ENCODE measurements at regions not wholly inside any gene's neighbourhood (a gene's known extent, or its start where the extent isn't known, plus 50 kb on each side); places are given as distances from the start of the nearest gene placed in this dataset.

- no peak for DNase-seq (ENCODE audit: low read depth in 2 of 2)
These were observed 179.1 kb downstream of the RDH14 start for GRCh38 chr2:18381386-18381785.

DNA sequence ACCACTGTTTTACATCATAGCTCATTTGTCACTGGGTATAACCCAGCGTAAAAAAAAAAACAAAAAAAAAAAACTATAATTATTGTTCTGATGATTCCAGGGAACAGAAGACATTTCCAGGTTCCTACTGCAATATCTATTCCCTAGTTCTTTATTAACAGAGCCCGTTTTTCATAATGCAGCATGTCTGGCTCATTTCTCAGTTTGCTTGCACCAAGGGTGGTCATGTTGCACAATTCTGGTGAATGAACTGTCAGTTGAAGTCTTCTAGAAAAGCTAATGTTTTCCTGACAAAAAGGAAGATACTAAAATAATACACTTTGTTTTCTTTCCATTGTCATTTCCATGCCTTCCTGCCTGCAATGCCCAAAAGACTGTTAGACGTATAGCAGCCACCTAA lies 180.1 kb downstream of the RDH14 start:
- DNase-seq (ENCODE audit: low read depth in 2 of 2): no peak

DNA sequence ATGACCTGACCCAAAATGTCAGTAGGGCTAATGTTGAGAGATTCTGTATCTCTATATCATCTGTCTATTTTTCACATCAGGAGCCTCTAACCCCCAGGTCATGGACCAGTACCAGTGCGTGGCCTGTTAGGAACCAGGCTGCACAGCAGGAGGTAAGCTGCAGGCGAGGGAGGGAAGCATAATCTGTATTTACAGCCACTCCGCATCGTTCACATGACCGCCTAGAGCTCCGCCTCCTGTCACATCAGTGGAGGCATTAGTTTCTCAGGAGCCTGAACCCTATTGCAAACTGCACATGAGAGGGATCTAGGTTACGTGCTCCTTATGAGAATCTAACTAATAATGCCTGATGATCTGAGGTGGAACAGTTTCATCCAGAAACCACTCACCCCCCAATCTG lies 180.6 kb downstream of the RDH14 start:
- DNase-seq (ENCODE audit: low read depth in 2 of 2): no peak

GRCh38 chr2:18378020-18378653 lies 182.3 kb downstream of the RDH14 start:
- peak; percentile 57 to 61 for DNase-seq (ENCODE audit: low read depth in 2 of 2)

DNA sequence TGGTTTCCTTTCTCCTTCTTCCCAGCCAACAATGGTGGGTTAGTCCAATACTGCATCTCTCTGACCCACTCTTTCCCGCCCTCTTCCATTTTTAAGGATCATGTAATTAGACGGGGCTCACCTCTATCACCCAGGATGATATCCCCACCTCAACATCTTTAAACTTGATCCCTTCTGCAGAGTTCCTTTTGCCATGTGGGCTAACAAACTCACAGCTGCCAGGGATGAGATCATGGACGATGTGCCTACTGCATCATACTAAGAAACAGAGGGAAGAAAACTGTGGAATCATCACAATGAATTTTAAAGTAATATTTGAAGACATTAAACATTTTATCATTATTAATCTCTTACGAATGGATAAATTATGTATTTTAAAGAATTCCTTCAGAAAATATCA lies 183.5 kb downstream of the RDH14 start:
- no peak for DNase-seq (ENCODE audit: low read depth in 2 of 2)

- no peak for DNase-seq (ENCODE audit: low read depth in 2 of 2)
These were observed 186.8 kb downstream of the RDH14 start for GRCh38 chr2:18373664-18374063.

GRCh38 chr2:18373081-18373480 lies 187.4 kb downstream of the RDH14 start:
- no peak for DNase-seq (ENCODE audit: low read depth in 2 of 2)

- DNase-seq (ENCODE audit: low read depth in 2 of 2): no peak
These were observed 187.8 kb downstream of the RDH14 start for GRCh38 chr2:18372641-18373040.

- peak; percentile 78 to 92 for DNase-seq (ENCODE audit: low read depth in 2 of 2)
These were observed 190.7 kb downstream of the RDH14 start for GRCh38 chr2:18369760-18370159.

DNA sequence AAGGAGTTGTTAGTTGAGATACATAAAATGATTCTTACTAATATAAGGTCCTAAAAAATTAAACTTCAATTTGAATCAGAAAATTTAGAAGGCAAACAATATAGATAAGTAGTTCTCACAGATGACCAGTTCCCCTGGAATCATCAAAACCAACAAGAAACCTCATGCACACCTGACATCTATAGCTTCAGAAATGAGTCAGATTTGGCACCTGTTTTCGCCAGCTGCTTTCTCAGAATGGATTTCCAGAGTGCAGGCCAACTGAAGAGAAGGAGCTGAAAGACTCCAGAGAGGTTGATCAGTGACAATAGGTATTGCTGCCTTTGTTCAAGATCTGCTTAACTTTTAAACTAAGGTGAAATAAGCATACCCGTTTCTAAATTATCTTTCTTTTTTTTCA lies 192.4 kb downstream of the RDH14 start:
- DNase-seq (ENCODE audit: low read depth in 2 of 2): no peak

- DNase-seq (ENCODE audit: low read depth in 2 of 2): no peak
These were observed 195.1 kb downstream of the RDH14 start for GRCh38 chr2:18365342-18365741.

- DNase-seq (ENCODE audit: low read depth in 2 of 2): peak in 1 of 2 donors; percentile 45
These were observed 197.1 kb downstream of the RDH14 start for GRCh38 chr2:18363348-18363747.

DNA sequence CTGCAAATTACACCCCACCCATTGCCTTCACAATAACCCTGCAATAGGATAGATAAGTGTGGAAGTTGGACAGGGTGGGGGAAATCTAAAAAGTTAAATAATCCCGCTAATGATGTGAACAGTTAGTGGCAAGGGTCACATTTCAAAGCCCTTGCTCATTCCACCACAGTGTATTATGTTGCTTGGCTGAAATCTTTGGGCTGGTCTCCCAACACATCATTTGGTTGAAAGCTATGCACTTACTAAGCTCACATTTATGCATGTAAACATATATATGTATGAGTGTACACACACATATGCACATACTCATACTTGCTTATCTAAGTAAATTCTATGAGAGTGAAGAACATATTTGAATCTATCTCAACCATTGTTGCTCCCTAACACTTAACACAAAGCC lies 197.8 kb downstream of the RDH14 start:
- peak in 1 of 2 donors; percentile 22 for DNase-seq (ENCODE audit: low read depth in 2 of 2)

GRCh38 chr2:18357537-18357936 lies 202.9 kb downstream of the RDH14 start:
- DNase-seq (ENCODE audit: low read depth in 2 of 2): no peak

DNA sequence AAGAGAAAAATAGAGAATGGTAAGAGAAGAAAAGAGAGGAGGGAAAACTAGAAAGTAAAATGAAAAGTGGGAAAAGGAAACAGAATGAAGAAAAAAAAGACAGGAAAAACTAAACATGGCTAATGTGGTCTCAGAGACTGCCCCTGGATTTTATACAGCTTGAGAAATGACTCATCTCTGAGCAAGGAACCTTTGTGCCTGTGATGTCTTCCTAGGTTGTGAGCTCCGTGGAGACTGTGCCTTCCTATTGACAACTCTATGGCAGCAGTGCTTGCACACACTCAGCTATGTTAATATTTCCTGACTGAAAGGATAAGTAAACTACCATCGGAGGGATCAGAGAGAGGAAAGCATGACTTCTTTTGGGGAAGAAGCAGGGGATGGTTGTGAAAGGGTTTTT lies 203.8 kb downstream of the RDH14 start:
- DNase-seq (ENCODE audit: low read depth in 2 of 2): peak in 1 of 2 donors; percentile 79

- no peak for DNase-seq (ENCODE audit: low read depth in 2 of 2)
These were observed 211.0 kb downstream of the RDH14 start for GRCh38 chr2:18349421-18349820.

DNA sequence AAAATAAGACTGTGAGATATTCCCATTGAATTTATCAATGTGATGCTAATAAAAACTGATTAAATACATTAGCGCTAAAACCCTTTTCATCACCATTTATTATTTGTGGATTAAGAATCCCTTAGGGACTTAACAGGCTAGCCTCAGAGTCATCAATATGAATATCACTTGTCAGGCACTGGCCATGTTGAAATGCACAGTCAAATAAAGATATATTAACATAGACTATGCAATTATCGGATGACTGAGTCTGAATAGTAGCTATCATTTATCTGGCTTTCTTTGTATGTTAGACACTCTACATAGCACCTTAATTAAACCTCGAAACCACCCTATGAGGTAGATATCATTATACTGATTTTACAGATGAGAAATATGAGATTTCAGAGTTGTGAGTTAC lies 213.6 kb downstream of the RDH14 start:
- no peak for DNase-seq (ENCODE audit: low read depth in 2 of 2)

GRCh38 chr2:18346344-18346743 lies 214.1 kb downstream of the RDH14 start:
- no peak for DNase-seq (ENCODE audit: low read depth in 2 of 2)

DNA sequence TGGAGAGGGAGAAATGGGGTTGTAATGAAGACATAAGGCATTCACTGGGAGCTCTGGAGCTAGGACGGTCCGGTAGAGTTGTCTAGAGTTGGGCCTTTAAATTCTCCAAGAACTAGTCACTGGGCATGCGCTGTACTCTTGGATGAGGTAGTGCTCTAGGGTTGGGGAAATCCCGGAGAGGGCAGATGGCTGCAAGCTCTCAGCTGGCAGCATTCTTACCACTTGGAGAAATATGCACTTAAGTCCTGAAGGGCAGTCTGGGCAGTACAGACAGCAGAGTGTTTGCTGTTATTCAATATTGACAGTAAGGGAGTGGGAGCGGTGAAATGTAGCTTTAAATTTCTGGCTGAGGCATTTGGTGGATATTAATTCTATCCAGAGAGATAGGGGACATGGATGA lies 214.6 kb downstream of the RDH14 start:
- peak in 1 of 2 donors; percentile 42 for DNase-seq (ENCODE audit: low read depth in 2 of 2)

DNA sequence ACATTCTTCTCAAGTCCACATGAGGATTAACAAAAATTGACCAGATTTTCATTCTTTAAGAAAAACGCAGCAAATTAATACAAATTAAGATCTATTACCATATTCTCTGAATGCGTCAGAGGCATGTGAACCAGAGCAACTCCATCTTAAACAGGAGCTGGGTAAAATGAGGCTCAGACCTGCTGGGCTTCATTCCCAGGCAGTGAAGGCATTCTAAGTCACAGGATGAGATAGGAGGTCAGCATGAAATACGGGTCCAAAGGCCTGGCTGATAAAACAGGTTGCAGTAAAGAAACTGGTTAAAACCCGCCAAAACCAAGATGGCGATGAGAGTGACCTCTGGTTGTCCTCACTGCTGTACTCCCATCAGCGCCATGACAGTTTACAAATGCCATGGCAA lies 217.6 kb downstream of the RDH14 start:
- DNase-seq (ENCODE audit: low read depth in 2 of 2): no peak

GRCh38 chr2:18339326-18339725 lies 221.1 kb downstream of the RDH14 start:
- peak in 1 of 2 donors; percentile 70 for DNase-seq (ENCODE audit: low read depth in 2 of 2)

DNA sequence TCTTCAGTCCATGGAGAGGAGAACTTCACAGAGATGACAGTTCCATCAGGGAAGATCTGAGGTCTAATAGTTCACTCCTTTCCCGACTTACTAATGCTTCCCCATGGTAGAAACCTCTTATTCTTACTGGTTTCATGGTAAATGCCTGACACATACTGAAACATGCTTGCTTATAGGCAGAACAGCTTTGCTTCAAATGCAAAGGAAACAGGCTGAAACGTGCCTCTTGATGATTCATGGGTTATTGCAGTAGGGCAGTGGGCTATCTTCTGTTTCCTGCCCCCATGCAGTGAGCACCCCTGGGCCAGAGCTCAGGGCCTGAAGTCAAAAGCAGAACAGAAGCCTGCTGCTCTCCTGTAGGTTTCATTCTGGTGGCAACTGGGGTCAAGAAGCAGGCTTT lies 223.5 kb downstream of the RDH14 start:
- DNase-seq (ENCODE audit: low read depth in 2 of 2): peak; percentile 5 to 17

GRCh38 chr2:18332477-18332876 lies 228.0 kb downstream of the RDH14 start:
- no peak for DNase-seq (ENCODE audit: low read depth in 2 of 2)

- DNase-seq (ENCODE audit: low read depth in 2 of 2): no peak
These were observed 235.3 kb downstream of the RDH14 start for GRCh38 chr2:18325118-18325517.
